GM12878 (cell line): ENCODE measurements at regions not wholly inside any gene's neighbourhood (a gene's known extent, or its start where the extent isn't known, plus 50 kb on each side); places are given as distances from the start of the nearest gene placed in this dataset.

Experiments
- ATAC-seq: fragments of 200-7000 bp; cut with Tn5 transposase; 3 replicates; pipeline ENCODE4 v1.9.1; 2020; ENCODE audit warnings: mild to moderate bottlenecking, moderate library complexity
- BruUV-seq: library from RNA; stranded (reverse); fragments of 400-500 nt; replicated peaks from 2 replicates; lab custom pipeline; 2021; lab: Mats Ljungman, UMichigan
- CTCF ChIA-PET: fragments of 300-600 bp; sonication (Branson Sonifier 250); formaldehyde crosslinking; extraction: SDS; loops from one replicate; lab custom pipeline; 2021; ENCODE audit warnings: inconsistent platforms; lab: Yijun Ruan, JAX
- POLR2A ChIA-PET: fragments of 350-600 bp; formaldehyde crosslinking; extraction: SDS; loops from one replicate; lab custom pipeline; 2021; ENCODE audit warnings: inconsistent platforms; lab: Charles Lee
- RAD21 ChIA-PET: fragments of 300-600 bp; sonication (Branson Sonifier 250); formaldehyde crosslinking; loops from one replicate; lab custom pipeline; 2023; ENCODE audit warnings: antibody characterized with exemption; ENCODE audit not compliant: unreplicated experiment; lab: Charles Lee
- SMC1A ChIA-PET: fragments of 300-600 bp; sonication (Branson Sonifier 250); formaldehyde crosslinking; loops from one replicate; lab custom pipeline; 2023; ENCODE audit not compliant: unreplicated experiment, uncharacterized antibody; lab: Charles Lee
- DNase-seq: peaks from one replicate; pipeline ENCODE4 v3.0.0-alpha.2; 2011; ENCODE audit warnings: low read depth, low spot score
- FAIRE-seq: peaks from 3 replicates; lab custom pipeline; 2011; peaks lifted over from hg19 to GRCh38; lab: Jason Lieb, UNC
- H2AFZ ChIP-seq: 2 replicates; pipeline ENCODE4 v1.6.0; 2011; ENCODE audit warnings: low read depth, low read length, control low read depth; ENCODE audit not compliant: control insufficient read depth
- H3K27ac ChIP-seq: 2 replicates; pipeline ENCODE4 v1.5.1; 2011; ENCODE audit warnings: control low read depth; ENCODE audit not compliant: control insufficient read depth, insufficient read depth
- H3K27me3 ChIP-seq, 2 experiments: replicated peaks in 1 of 2; 2 replicates each; pipeline versions ENCODE4 v1.6.0 to v1.6.1; 2011; ENCODE audit warnings: low read length in 1 of 2; ENCODE audit not compliant: control insufficient read depth in 2 of 2, insufficient read depth in 2 of 2
- H3K36me3 ChIP-seq, 2 experiments: 2 replicates each; pipeline ENCODE4 v1.5.1; 2011; ENCODE audit warnings: low read length in 1 of 2; ENCODE audit not compliant: control insufficient read depth in 2 of 2, insufficient read depth in 2 of 2
- H3K4me1 ChIP-seq: 2 replicates; pipeline ENCODE4 v1.6.1; 2011; ENCODE audit warnings: mild to moderate bottlenecking, low read length, moderate library complexity, mixed read lengths; ENCODE audit not compliant: control insufficient read depth, insufficient read depth
- H3K4me2 ChIP-seq: 2 replicates; pipeline ENCODE4 v1.6.0; 2011; ENCODE audit warnings: control low read depth; ENCODE audit not compliant: control insufficient read depth, insufficient read depth
- H3K4me3 ChIP-seq: fragments of 200-600 bp; sonication (generic); 2 replicates; pipeline ENCODE4 v1.5.1; 2016
- H3K79me2 ChIP-seq: 2 replicates; pipeline ENCODE4 v1.6.0; 2011; ENCODE audit warnings: low read length; ENCODE audit not compliant: control insufficient read depth, insufficient read depth
- H3K9ac ChIP-seq: 2 replicates; pipeline ENCODE4 v1.8.0; 2011; ENCODE audit warnings: low read length, control low read depth, mixed read lengths; ENCODE audit not compliant: control insufficient read depth, insufficient read depth
- H3K9me3 ChIP-seq: replicated peaks from 3 replicates; pipeline ENCODE4 v1.5.1; 2011; ENCODE audit warnings: mild to moderate bottlenecking, low read length; ENCODE audit not compliant: control insufficient read depth, insufficient read depth
- H4K20me1 ChIP-seq: 2 replicates; pipeline ENCODE4 v1.6.0; 2011; ENCODE audit not compliant: control insufficient read depth, insufficient read depth
- BMI1 ChIP-seq: fragments of 450-650 bp; IDR thresholded peaks from 2 replicates; pipeline ENCODE4 v1.6.1; 2016; ENCODE audit warnings: mild to moderate bottlenecking, moderate library complexity, borderline replicate concordance
- CBX5 ChIP-seq: sonication (generic); IDR thresholded peaks from 2 replicates; pipeline ENCODE4 v1.6.1; 2016; ENCODE audit warnings: low read depth, moderate library complexity, mild to moderate bottlenecking, inconsistent platforms
- CEBPZ ChIP-seq: fragments of 150-350 bp; IDR thresholded peaks from 2 replicates; pipeline ENCODE4 v1.6.1; 2016; ENCODE audit warnings: low read depth, low read length
- ESRRA ChIP-seq: IDR thresholded peaks from 2 replicates; pipeline ENCODE4 v1.6.1; 2012; ENCODE audit warnings: mild to moderate bottlenecking, low read length, improper control_type of control experiment
- FOS ChIP-seq: IDR thresholded peaks from 3 replicates; pipeline ENCODE4 v1.6.1; 2011; ENCODE audit warnings: borderline replicate concordance; ENCODE audit not compliant: insufficient read length; ENCODE audit errors: extremely low read depth
- IRF5 ChIP-seq: fragments of 450-650 bp; IDR thresholded peaks from 2 replicates; pipeline ENCODE4 v1.6.1; 2017; ENCODE audit warnings: borderline replicate concordance
- SP1 ChIP-seq: IDR thresholded peaks from one replicate; pipeline ENCODE4 v1.6.1; 2011; ENCODE audit warnings: low read depth, low read length
- TARDBP ChIP-seq: IDR thresholded peaks from 2 replicates; pipeline ENCODE4 v1.6.1; 2016; ENCODE audit warnings: borderline replicate concordance
- ZZZ3 ChIP-seq: IDR thresholded peaks from 2 replicates; pipeline ENCODE4 v1.6.1; 2011; ENCODE audit warnings: low read depth; ENCODE audit not compliant: control insufficient read depth, insufficient read length
- WGBS: methylation state at CpG from one replicate; pipeline ENCODE4 v1.1.6; 2016; ENCODE audit warnings: low lambda C conversion rate; ENCODE audit not compliant: insufficient replicate concordance, insufficient coverage; ENCODE audit errors: missing lambda C conversion rate; 5-methylcytosine and 5-hydroxymethylcytosine counted together
- in situ Hi-C: fragments of 300-500 bp; cut with MboI; formaldehyde crosslinking; loops from 9 replicates; pipeline ENCODE4 v1.14.3; 2018; ENCODE audit warnings: mixed read lengths
- intact Hi-C: fragments of 100-400 bp; cut with micrococcal nuclease; formaldehyde crosslinking; loops from one replicate; pipeline ENCODE4 v1.14.2; 2022; ENCODE audit not compliant: unreplicated experiment

- TF ChIP-seq CEBPZ = no peak
Measured at GRCh38 chrX:39507034-39507433, 590.7 kb downstream of the BCOR start (continued).

DNA sequence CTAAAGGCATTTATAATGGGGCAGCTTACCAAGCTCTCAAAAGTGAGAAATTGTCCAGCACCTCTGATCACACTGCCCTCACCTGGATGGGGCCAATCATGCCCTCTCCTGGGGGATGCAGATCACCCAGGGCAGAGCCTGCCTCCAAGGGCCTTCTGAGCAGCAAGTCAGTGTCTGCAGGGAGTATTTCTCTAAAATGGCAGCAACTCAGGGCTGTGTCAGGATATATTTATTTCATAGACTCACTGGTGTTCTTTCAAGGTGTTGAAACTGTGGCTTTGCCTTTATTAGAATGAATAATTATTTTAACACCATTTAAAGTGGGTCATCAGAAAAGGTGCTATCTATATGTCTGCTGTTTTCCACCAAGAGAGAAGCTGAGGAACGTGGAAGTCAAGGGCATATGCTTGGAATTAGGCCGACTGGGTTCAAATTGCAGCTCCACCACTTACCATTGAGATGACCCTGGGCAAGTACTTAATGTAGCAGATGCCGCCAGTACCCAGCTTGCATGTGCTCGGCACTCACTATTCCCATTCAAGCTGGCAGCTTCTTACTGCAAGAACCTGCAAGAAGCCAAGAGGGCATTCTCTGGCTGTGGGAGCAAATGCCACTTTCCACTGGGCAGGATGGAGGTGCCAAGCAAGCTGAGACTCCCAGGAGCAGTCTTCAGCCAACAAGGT lies 590.0 kb downstream of the BCOR start:
- SMC1A ChIA-PET = interaction anchor here (0.9 to 2.1 kb wide), 2 partner anchors 15 to 249 kb away, joined by 3 to 7 read pairs; no protein-coding TSS in a partner anchor
- no peak for TF ChIP-seq FOS
- TF ChIP-seq ZZZ3 = no peak
- no peak for TF ChIP-seq ESRRA
- TF ChIP-seq BMI1 = no peak
- no peak for TF ChIP-seq TARDBP
- no peak for TF ChIP-seq CBX5
- no peak for TF ChIP-seq SP1
- no peak for TF ChIP-seq IRF5
- POLR2A ChIA-PET = no interaction called here
- no peak for FAIRE-seq
- Histone ChIP-seq H3K27ac (no peak overlapping the region), H3K79me2 (no peaks in the 10 kb centered on the region), H3K4me3 (no peak overlapping the region), H3K4me1 (no peaks in the 10 kb centered on the region), H3K9ac (no peak overlapping the region), H2AFZ (no peak overlapping the region), H3K36me3 (no peaks in the 10 kb centered on the region), H3K9me3 (peaks cover 5% of the 10 kb centered on the region; the same call in 1 of the 3 replicates), H3K4me2 (no peak overlapping the region), H4K20me1 (no peaks in the 10 kb centered on the region), H3K27me3 (no peaks in the 10 kb centered on the region)
- ATAC-seq = no peak
- intact Hi-C loops = no loop called here
- BruUV-seq = no TSS peak
- CTCF ChIA-PET = no interaction called here
- in situ Hi-C loops = no loop called here
- RAD21 ChIA-PET = interaction anchor here (1.0 kb wide), 1 partner anchor 31 kb away, joined by 3 read pairs; no protein-coding TSS in a partner anchor
- 59% methylated on average over 4 of the region's 4 CpGs for WGBS
- no peak for DNase-seq
